ENCODE measurements at regions not wholly inside any gene's neighbourhood (a gene's known extent, or its start where the extent isn't known, plus 50 kb on each side); places are given as distances from the start of the nearest gene placed in this dataset.

DNA sequence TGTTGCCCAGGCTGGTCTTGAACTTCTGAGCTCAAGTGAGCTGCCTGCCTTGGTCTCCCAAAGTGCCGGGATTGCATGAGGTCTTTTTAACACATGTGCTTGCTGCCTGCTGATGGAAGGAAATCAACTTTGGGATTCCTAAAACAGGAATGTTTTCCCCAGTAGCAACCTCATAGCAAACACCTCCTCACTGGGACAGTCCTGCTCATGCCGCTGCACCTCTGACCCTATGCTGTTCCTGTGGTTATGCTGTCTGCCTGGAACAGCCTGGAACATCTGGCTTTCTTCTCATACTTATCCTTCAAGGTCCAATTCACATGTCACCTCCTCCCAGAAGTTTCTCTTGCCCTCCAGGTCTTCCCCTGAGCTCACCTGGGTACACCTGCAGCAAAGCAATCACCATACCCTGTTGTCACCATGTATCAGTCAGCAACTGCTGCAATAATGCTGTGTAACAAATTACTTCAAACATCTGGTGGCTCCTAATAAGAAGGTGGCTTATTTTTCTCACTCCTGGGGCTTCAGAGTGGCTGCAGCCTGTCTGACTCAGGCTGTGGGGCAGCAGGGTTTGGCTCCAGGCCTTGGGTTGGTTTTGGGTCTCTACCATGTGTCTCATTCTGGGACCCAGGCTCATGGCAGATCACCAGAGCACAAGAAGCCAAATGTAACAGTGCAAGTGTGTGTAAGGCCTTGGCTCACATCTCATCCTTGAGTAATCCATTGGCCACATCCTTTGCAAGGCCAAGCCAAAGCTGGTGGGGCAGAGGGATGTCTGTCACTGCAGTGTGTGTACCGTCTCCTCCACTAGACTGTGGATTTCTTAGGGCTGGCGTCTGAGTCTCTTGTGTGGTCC lies 59.4 kb upstream of the SORCS2 start:
- no peak for TF ChIP-seq EZH2phosphoT487 (IDR thresholded peaks at IDR 0.05; ENCODE audit: borderline replicate concordance, low read length)
- no peak for TF ChIP-seq EZH2 (IDR thresholded peaks at IDR 0.05; ENCODE audit: low read length, unreplicated experiment)
- TF ChIP-seq, protein P1, sequence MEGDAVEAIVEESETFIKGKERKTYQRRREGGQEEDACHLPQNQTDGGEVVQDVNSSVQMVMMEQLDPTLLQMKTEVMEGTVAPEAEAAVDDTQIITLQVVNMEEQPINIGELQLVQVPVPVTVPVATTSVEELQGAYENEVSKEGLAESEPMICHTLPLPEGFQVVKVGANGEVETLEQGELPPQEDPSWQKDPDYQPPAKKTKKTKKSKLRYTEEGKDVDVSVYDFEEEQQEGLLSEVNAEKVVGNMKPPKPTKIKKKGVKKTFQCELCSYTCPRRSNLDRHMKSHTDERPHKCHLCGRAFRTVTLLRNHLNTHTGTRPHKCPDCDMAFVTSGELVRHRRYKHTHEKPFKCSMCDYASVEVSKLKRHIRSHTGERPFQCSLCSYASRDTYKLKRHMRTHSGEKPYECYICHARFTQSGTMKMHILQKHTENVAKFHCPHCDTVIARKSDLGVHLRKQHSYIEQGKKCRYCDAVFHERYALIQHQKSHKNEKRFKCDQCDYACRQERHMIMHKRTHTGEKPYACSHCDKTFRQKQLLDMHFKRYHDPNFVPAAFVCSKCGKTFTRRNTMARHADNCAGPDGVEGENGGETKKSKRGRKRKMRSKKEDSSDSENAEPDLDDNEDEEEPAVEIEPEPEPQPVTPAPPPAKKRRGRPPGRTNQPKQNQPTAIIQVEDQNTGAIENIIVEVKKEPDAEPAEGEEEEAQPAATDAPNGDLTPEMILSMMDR (conservative IDR thresholded peaks at IDR 0.05; ENCODE audit: low read depth, low read length), result no peak
- Histone ChIP-seq H3K27ac (ENCODE audit: low read length) (no peak overlapping the region), H3K9me2 (replicated peaks; ENCODE audit: low read length) (no peaks in the 10 kb centered on the region), H3K4me3 (ENCODE audit: low read length) (no peak overlapping the region), H2AFZ (ENCODE audit: low read length) (no peak overlapping the region), H4K20me1 (ENCODE audit: low read length) (no peaks in the 10 kb centered on the region), H3F3A (ENCODE audit: low read length, unreplicated experiment) (no peaks in the 10 kb centered on the region), H3K4me1 (ENCODE audit: insufficient read depth, low read length) (peaks cover 5% of the 10 kb centered on the region; the same call in 1 of the 2 replicates), H3K9me3 (ENCODE audit: low read length) (no peaks in the 10 kb centered on the region), H3K27me3 (ENCODE audit: low read length) (no peaks in the 10 kb centered on the region), H3K79me2 (ENCODE audit: low read length) (no peaks in the 10 kb centered on the region), H3K36me3 (ENCODE audit: low read depth, low read length) (no peaks in the 10 kb centered on the region), H3K9ac (ENCODE audit: low read length) (no peak overlapping the region), H3K4me2 (ENCODE audit: low read length) (no peak overlapping the region)
- ATAC-seq, result no peak
- ChIA-PET CTCF (no interaction called here), POLR2A (ENCODE audit: unreplicated experiment) (no interaction called here)
- DNase-seq, result no peak
- BruUV-seq (replicated peaks), result no TSS peak
- intact Hi-C loops (cut with micrococcal nuclease), result no loop called here

DNA sequence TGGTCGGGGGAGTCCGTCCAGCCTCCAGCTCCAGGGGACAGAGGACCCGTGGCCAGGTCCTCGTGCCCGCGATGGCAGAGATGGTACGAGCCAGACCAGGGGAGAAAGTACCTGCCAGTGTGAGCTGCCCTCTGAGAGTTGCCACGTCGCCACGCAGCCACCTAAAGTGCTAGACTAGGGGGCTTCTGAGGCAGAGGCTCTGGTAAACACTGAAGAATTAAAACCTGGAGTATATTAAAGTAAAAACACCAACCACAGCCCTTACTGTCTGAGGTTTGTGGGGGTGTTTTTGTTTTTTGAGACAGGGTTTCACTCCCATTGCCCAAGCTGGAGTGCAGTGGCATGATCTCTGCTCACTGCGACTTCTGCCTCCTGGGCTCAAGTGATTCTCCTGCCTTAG lies 60.1 kb upstream of the SORCS2 start:
- no peak overlapping the region for H3K4me3 ChIP-seq (ENCODE audit: low read length)
- intact Hi-C loops (cut with micrococcal nuclease), result no loop called here

More for the DNA sequence above, 60.1 kb upstream of the SORCS2 start:
- BruUV-seq (replicated peaks), result no TSS peak
- no peak overlapping the region for H2AFZ ChIP-seq (ENCODE audit: low read length)
- no peaks in the 10 kb centered on the region for H3K9me2 ChIP-seq (replicated peaks; ENCODE audit: low read length)
- no peak for ATAC-seq
- H4K20me1 ChIP-seq (ENCODE audit: low read length), result no peaks in the 10 kb centered on the region
- no peak overlapping the region for H3K4me2 ChIP-seq (ENCODE audit: low read length)
- ChIA-PET CTCF (no interaction called here), POLR2A (ENCODE audit: unreplicated experiment) (no interaction called here)
- no peaks in the 10 kb centered on the region for H3K79me2 ChIP-seq (ENCODE audit: low read length)
- no peaks in the 10 kb centered on the region for H3F3A ChIP-seq (ENCODE audit: low read length, unreplicated experiment)
- DNase-seq, result no peak
- TF ChIP-seq EZH2phosphoT487 (IDR thresholded peaks at IDR 0.05; ENCODE audit: borderline replicate concordance, low read length) (no peak), EZH2 (IDR thresholded peaks at IDR 0.05; ENCODE audit: low read length, unreplicated experiment) (no peak)
- TF ChIP-seq, protein P1 (conservative IDR thresholded peaks at IDR 0.05; ENCODE audit: low read depth, low read length), result no peak
- H3K27ac ChIP-seq (ENCODE audit: low read length), result no peak overlapping the region
- H3K9ac ChIP-seq (ENCODE audit: low read length), result no peak overlapping the region
- peaks cover 5% of the 10 kb centered on the region; the same call in 1 of the 2 replicates for H3K4me1 ChIP-seq (ENCODE audit: insufficient read depth, low read length)
- H3K27me3 ChIP-seq (ENCODE audit: low read length), result no peaks in the 10 kb centered on the region
- H3K9me3 ChIP-seq (ENCODE audit: low read length), result no peaks in the 10 kb centered on the region
- no peaks in the 10 kb centered on the region for H3K36me3 ChIP-seq (ENCODE audit: low read depth, low read length)

All from PC-3 (cell line).